ENCODE measurements at regions not wholly inside any gene's neighbourhood (a gene's known extent, or its start where the extent isn't known, plus 50 kb on each side); places are given as distances from the start of the nearest gene placed in this dataset.

DNA sequence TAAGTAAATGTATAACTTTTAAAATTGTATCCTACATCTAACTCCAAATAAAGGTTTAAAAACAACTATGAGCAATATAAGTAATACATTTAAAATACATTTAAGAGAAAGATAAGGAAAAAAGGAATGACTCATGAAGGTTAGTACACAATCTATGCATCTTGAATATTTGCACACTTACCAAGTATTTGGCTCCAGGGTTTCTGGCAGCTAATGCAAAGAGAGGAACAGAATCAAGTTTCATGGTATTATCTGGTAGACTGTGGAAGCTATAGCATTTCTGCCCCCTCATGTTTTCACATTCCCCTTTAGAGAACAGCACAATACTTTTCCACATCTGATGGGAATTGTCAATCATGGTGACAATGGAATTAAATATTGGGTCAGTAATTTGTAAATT, 132.1 kb downstream of the COX7C start:
- Histone ChIP-seq H3K9me2 (ENCODE audit: insufficient read depth, low read length) (no peaks in the 10 kb centered on the region), H3K27ac (ENCODE audit: low read length) (no peak overlapping the region), H3K27me3 (ENCODE audit: insufficient read depth, low read depth, low read length) (no peaks in the 10 kb centered on the region), H3K79me2 (replicated peaks; ENCODE audit: insufficient read depth, low read length) (no peaks in the 10 kb centered on the region), H3K4me2 (ENCODE audit: low read length) (no peak overlapping the region), H3F3A (ENCODE audit: insufficient read depth, low read length, poor library complexity, severe bottlenecking) (no peaks in the 10 kb centered on the region), H2AFZ (ENCODE audit: low read depth, low read length) (no peak overlapping the region), H3K9ac (ENCODE audit: low read length) (no peak overlapping the region), H3K36me3 (ENCODE audit: insufficient read depth, low read length) (no peaks in the 10 kb centered on the region), H3K9me3 (ENCODE audit: low read length) (no peaks in the 10 kb centered on the region), H4K20me1 (ENCODE audit: insufficient read depth) (no peaks in the 10 kb centered on the region), H3K4me3 (ENCODE audit: low read length) (no peak overlapping the region)
- no peak for TF ChIP-seq POLR2AphosphoS5 (IDR thresholded peaks at IDR 0.05)
- TF ChIP-seq EZH2 (IDR thresholded peaks at IDR 0.05; ENCODE audit: borderline replicate concordance, insufficient read depth, low read length, poor library complexity, severe bottlenecking) = no peak
- no peak for TF ChIP-seq TAF1 (IDR thresholded peaks at IDR 0.05; ENCODE audit: low read depth)
- TF ChIP-seq SMC3 (conservative IDR thresholded peaks at IDR 0.05; ENCODE audit: poor library complexity) = no peak
- TF ChIP-seq, protein P1, sequence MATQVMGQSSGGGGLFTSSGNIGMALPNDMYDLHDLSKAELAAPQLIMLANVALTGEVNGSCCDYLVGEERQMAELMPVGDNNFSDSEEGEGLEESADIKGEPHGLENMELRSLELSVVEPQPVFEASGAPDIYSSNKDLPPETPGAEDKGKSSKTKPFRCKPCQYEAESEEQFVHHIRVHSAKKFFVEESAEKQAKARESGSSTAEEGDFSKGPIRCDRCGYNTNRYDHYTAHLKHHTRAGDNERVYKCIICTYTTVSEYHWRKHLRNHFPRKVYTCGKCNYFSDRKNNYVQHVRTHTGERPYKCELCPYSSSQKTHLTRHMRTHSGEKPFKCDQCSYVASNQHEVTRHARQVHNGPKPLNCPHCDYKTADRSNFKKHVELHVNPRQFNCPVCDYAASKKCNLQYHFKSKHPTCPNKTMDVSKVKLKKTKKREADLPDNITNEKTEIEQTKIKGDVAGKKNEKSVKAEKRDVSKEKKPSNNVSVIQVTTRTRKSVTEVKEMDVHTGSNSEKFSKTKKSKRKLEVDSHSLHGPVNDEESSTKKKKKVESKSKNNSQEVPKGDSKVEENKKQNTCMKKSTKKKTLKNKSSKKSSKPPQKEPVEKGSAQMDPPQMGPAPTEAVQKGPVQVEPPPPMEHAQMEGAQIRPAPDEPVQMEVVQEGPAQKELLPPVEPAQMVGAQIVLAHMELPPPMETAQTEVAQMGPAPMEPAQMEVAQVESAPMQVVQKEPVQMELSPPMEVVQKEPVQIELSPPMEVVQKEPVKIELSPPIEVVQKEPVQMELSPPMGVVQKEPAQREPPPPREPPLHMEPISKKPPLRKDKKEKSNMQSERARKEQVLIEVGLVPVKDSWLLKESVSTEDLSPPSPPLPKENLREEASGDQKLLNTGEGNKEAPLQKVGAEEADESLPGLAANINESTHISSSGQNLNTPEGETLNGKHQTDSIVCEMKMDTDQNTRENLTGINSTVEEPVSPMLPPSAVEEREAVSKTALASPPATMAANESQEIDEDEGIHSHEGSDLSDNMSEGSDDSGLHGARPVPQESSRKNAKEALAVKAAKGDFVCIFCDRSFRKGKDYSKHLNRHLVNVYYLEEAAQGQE (IDR thresholded peaks at IDR 0.05; ENCODE audit: borderline replicate concordance) = no peak
- TF ChIP-seq, protein P2, sequence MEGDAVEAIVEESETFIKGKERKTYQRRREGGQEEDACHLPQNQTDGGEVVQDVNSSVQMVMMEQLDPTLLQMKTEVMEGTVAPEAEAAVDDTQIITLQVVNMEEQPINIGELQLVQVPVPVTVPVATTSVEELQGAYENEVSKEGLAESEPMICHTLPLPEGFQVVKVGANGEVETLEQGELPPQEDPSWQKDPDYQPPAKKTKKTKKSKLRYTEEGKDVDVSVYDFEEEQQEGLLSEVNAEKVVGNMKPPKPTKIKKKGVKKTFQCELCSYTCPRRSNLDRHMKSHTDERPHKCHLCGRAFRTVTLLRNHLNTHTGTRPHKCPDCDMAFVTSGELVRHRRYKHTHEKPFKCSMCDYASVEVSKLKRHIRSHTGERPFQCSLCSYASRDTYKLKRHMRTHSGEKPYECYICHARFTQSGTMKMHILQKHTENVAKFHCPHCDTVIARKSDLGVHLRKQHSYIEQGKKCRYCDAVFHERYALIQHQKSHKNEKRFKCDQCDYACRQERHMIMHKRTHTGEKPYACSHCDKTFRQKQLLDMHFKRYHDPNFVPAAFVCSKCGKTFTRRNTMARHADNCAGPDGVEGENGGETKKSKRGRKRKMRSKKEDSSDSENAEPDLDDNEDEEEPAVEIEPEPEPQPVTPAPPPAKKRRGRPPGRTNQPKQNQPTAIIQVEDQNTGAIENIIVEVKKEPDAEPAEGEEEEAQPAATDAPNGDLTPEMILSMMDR (IDR thresholded peaks at IDR 0.05; ENCODE audit: poor library complexity, severe bottlenecking) = no peak
- TF ChIP-seq MXI1 (conservative IDR thresholded peaks at IDR 0.05; ENCODE audit: poor library complexity, severe bottlenecking) = no peak
- TF ChIP-seq EP300 (conservative IDR thresholded peaks at IDR 0.05; ENCODE audit: poor library complexity, severe bottlenecking) = no peak
- no peak for TF ChIP-seq RAD21 (conservative IDR thresholded peaks at IDR 0.05)

DNA sequence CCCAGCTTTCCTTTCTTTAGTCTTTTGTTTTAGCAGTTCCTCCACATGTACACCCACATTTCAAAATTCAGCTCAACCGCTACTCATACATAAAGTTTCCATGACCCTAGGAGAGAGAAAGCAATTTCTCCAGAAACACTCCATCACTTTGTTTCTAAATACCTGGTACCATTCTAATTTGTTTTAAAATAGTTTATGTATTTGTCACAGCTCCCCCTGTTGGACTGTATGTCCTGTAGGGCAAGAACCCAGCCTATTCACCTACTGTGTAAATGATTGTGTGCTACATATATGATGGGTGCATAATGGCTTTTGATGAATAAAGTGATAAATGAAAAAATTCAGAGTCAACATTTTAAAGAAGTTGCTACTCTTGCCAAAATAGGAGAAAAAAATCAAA, 139.1 kb downstream of the COX7C start:
- Histone ChIP-seq H3K9me2 (ENCODE audit: insufficient read depth, low read length) (no peaks in the 10 kb centered on the region), H3K4me2 (ENCODE audit: low read length) (no peak overlapping the region), H3K9me3 (ENCODE audit: low read length) (no peaks in the 10 kb centered on the region), H3F3A (ENCODE audit: insufficient read depth, low read length, poor library complexity, severe bottlenecking) (no peaks in the 10 kb centered on the region), H2AFZ (ENCODE audit: low read depth, low read length) (no peak overlapping the region), H3K79me2 (replicated peaks; ENCODE audit: insufficient read depth, low read length) (no peaks in the 10 kb centered on the region), H3K9ac (ENCODE audit: low read length) (no peak overlapping the region), H4K20me1 (ENCODE audit: insufficient read depth) (no peaks in the 10 kb centered on the region), H3K4me3 (ENCODE audit: low read length) (no peak overlapping the region), H3K36me3 (ENCODE audit: insufficient read depth, low read length) (no peaks in the 10 kb centered on the region), H3K27ac (ENCODE audit: low read length) (no peak overlapping the region), H3K27me3 (ENCODE audit: insufficient read depth, low read depth, low read length) (no peaks in the 10 kb centered on the region)
- TF ChIP-seq EZH2 (IDR thresholded peaks at IDR 0.05; ENCODE audit: borderline replicate concordance, insufficient read depth, low read length, poor library complexity, severe bottlenecking) (no peak), SMC3 (conservative IDR thresholded peaks at IDR 0.05; ENCODE audit: poor library complexity) (no peak), POLR2AphosphoS5 (IDR thresholded peaks at IDR 0.05) (no peak), EP300 (conservative IDR thresholded peaks at IDR 0.05; ENCODE audit: poor library complexity, severe bottlenecking) (no peak), MXI1 (conservative IDR thresholded peaks at IDR 0.05; ENCODE audit: poor library complexity, severe bottlenecking) (no peak), RAD21 (conservative IDR thresholded peaks at IDR 0.05) (no peak), TAF1 (IDR thresholded peaks at IDR 0.05; ENCODE audit: low read depth) (no peak)
- TF ChIP-seq, protein P2 (IDR thresholded peaks at IDR 0.05; ENCODE audit: poor library complexity, severe bottlenecking) = no peak
- TF ChIP-seq, protein P1 (IDR thresholded peaks at IDR 0.05; ENCODE audit: borderline replicate concordance) = no peak

All from neural cell (in vitro differentiated cells).